ENCODE measurements at regions not wholly inside any gene's neighbourhood (a gene's known extent, or its start where the extent isn't known, plus 50 kb on each side); places are given as distances from the start of the nearest gene placed in this dataset.

DNA sequence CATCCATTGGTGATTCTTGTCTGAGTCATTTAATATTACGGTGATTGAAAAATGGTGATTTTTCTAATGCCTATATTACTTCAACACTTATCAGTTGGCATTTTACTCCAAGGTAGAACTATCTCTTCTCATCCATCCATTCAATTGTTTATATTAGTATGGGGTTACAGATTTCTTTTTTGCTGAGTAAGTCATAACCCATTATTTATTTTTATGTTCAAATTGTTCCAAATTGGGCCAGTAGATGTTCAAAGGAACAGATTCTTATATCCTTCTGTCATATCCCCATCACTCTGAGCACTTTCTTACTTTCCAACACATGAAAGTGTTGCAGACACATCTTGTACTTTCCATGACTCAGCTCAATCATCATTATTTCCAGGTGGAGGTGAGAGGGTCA lies 466.8 kb upstream of the CAMK1G start:
- TF ChIP-seq, protein P1, sequence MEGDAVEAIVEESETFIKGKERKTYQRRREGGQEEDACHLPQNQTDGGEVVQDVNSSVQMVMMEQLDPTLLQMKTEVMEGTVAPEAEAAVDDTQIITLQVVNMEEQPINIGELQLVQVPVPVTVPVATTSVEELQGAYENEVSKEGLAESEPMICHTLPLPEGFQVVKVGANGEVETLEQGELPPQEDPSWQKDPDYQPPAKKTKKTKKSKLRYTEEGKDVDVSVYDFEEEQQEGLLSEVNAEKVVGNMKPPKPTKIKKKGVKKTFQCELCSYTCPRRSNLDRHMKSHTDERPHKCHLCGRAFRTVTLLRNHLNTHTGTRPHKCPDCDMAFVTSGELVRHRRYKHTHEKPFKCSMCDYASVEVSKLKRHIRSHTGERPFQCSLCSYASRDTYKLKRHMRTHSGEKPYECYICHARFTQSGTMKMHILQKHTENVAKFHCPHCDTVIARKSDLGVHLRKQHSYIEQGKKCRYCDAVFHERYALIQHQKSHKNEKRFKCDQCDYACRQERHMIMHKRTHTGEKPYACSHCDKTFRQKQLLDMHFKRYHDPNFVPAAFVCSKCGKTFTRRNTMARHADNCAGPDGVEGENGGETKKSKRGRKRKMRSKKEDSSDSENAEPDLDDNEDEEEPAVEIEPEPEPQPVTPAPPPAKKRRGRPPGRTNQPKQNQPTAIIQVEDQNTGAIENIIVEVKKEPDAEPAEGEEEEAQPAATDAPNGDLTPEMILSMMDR (IDR thresholded peaks at IDR 0.05; ENCODE audit: low read length): no peak
- TF ChIP-seq EZH2 (optimal IDR thresholded peaks at IDR 0.05; ENCODE audit: low read depth, low read length) (no peak), EZH2phosphoT487 (IDR thresholded peaks at IDR 0.05; ENCODE audit: low read length) (no peak)

Data from MM.1S (cell line).